ENCODE measurements at regions not wholly inside any gene's neighbourhood (a gene's known extent, or its start where the extent isn't known, plus 50 kb on each side); places are given as distances from the start of the nearest gene placed in this dataset.

- no peaks in the 10 kb centered on the region for H3K27me3 ChIP-seq (ENCODE audit: control insufficient read depth in 1 of 2, insufficient read depth in 2 of 2, low read length in 1 of 2)
- intact Hi-C loops (cut with DNase I) = no loop called here
- H3K36me3 ChIP-seq (ENCODE audit: control insufficient read depth in 1 of 2, insufficient read depth in 2 of 2, low read length in 1 of 2) = no peaks in the 10 kb centered on the region
- H3K27ac ChIP-seq (ENCODE audit: low read depth in 1 of 2, low read length in 2 of 2) = no peak overlapping the region
- no peaks in the 10 kb centered on the region for H3K4me1 ChIP-seq (ENCODE audit: control insufficient read depth in 1 of 2, insufficient read depth in 2 of 2, low read length in 2 of 2)
- H3K4me3 ChIP-seq (ENCODE audit: low read length in 2 of 2) = no peak overlapping the region
- 96% methylated on average over 22 of the region's 22 CpGs for WGBS, 2 donors
- DNase-seq = no peak
- no peak for ATAC-seq (ENCODE audit: low FRiP score)
- H3K9me3 ChIP-seq (ENCODE audit: control insufficient read depth, low read length) = no peaks in the 10 kb centered on the region
Measured at GRCh38 chr13:65844266-65844841, 1385.8 kb downstream of the PCDH9 start.

- no peak overlapping the region for H3K27ac ChIP-seq (ENCODE audit: low read depth in 1 of 2, low read length in 2 of 2)
- H3K4me3 ChIP-seq (ENCODE audit: low read length in 2 of 2) = no peak overlapping the region
- H3K36me3 ChIP-seq (ENCODE audit: control insufficient read depth in 1 of 2, insufficient read depth in 2 of 2, low read length in 1 of 2) = no peaks in the 10 kb centered on the region
- intact Hi-C loops (cut with DNase I) = no loop called here
- DNase-seq (no peak), ATAC-seq (ENCODE audit: low FRiP score) (no peak)
- H3K4me1 ChIP-seq (ENCODE audit: control insufficient read depth in 1 of 2, insufficient read depth in 2 of 2, low read length in 2 of 2) = no peaks in the 10 kb centered on the region
- H3K9me3 ChIP-seq (ENCODE audit: control insufficient read depth, low read length) = no peaks in the 10 kb centered on the region
- H3K27me3 ChIP-seq (ENCODE audit: control insufficient read depth in 1 of 2, insufficient read depth in 2 of 2, low read length in 1 of 2) = no peaks in the 10 kb centered on the region
- WGBS, 2 donors = 87 to 89% methylated on average over 13 of the region's 13 CpGs
Measured at GRCh38 chr13:65843314-65843731, 1386.8 kb downstream of the PCDH9 start.

- no peak overlapping the region for H3K4me3 ChIP-seq (ENCODE audit: low read length in 2 of 2)
- no peak for ATAC-seq (ENCODE audit: low FRiP score)
- H3K36me3 ChIP-seq (ENCODE audit: control insufficient read depth in 1 of 2, insufficient read depth in 2 of 2, low read length in 1 of 2) = no peaks in the 10 kb centered on the region
- no peaks in the 10 kb centered on the region for H3K4me1 ChIP-seq (ENCODE audit: control insufficient read depth in 1 of 2, insufficient read depth in 2 of 2, low read length in 2 of 2)
- 4 to 5% methylated on average over 3 of the region's 3 CpGs for WGBS, 2 donors
- no peak for DNase-seq
- no peak overlapping the region for H3K27ac ChIP-seq (ENCODE audit: low read depth in 1 of 2, low read length in 2 of 2)
- no peaks in the 10 kb centered on the region for H3K27me3 ChIP-seq (ENCODE audit: control insufficient read depth in 1 of 2, insufficient read depth in 2 of 2, low read length in 1 of 2)
- intact Hi-C loops (cut with DNase I) = no loop called here
- no peaks in the 10 kb centered on the region for H3K9me3 ChIP-seq (ENCODE audit: control insufficient read depth, low read length)
Measured at GRCh38 chr13:65841156-65841555, 1389.0 kb downstream of the PCDH9 start.

- Histone ChIP-seq H3K36me3 (ENCODE audit: control insufficient read depth in 1 of 2, insufficient read depth in 2 of 2, low read length in 1 of 2) (no peaks in the 10 kb centered on the region), H3K27me3 (ENCODE audit: control insufficient read depth in 1 of 2, insufficient read depth in 2 of 2, low read length in 1 of 2) (no peaks in the 10 kb centered on the region), H3K9me3 (ENCODE audit: control insufficient read depth, low read length) (no peaks in the 10 kb centered on the region), H3K4me1 (ENCODE audit: control insufficient read depth in 1 of 2, insufficient read depth in 2 of 2, low read length in 2 of 2) (no peaks in the 10 kb centered on the region), H3K4me3 (ENCODE audit: low read length in 2 of 2) (no peak overlapping the region), H3K27ac (ENCODE audit: low read depth in 1 of 2, low read length in 2 of 2) (no peak overlapping the region)
- intact Hi-C loops (cut with DNase I) = no loop called here
- DNase-seq (no peak), ATAC-seq (ENCODE audit: low FRiP score) (no peak)
Measured at GRCh38 chr13:65836066-65836465, 1394.1 kb downstream of the PCDH9 start.

DNA sequence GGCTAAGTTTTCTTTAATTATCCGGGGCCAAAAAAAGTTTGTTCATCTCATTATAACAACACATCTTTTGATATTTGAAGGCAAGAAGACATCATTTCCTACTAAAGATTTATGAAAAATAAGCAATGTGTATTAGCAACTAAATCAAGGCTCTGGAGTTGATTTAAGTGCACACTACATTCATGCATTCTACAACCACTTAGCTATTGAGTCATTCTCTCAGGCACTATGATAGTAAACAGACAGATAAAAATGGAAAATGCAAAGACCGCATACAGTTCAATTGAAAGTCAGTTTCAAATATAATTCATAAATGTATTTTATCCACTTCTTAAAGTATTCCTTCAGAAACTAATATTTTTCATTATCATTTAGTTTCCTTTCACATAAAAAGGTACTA, 1395.2 kb downstream of the PCDH9 start:
- no peak for ATAC-seq (ENCODE audit: low FRiP score)
- H3K27ac ChIP-seq (ENCODE audit: low read depth in 1 of 2, low read length in 2 of 2) = no peak overlapping the region
- peaks cover 2% of the 10 kb centered on the region for H3K9me3 ChIP-seq (ENCODE audit: control insufficient read depth, low read length)
- H3K4me1 ChIP-seq (ENCODE audit: control insufficient read depth in 1 of 2, insufficient read depth in 2 of 2, low read length in 2 of 2) = no peaks in the 10 kb centered on the region
- intact Hi-C loops (cut with DNase I) = no loop called here
- no peak for DNase-seq
- WGBS, 2 donors = 45 to 46% methylated on average over 2 of the region's 2 CpGs
- no peaks in the 10 kb centered on the region for H3K36me3 ChIP-seq (ENCODE audit: control insufficient read depth in 1 of 2, insufficient read depth in 2 of 2, low read length in 1 of 2)
- no peaks in the 10 kb centered on the region for H3K27me3 ChIP-seq (ENCODE audit: control insufficient read depth in 1 of 2, insufficient read depth in 2 of 2, low read length in 1 of 2)
- H3K4me3 ChIP-seq (ENCODE audit: low read length in 2 of 2) = no peak overlapping the region

GRCh38 chr13:65830411-65831205, 1399.5 kb downstream of the PCDH9 start:
- ATAC-seq (ENCODE audit: low FRiP score) (peak; percentile 15), DNase-seq (peak in 1 of 2 donors; percentile 59)
- H3K4me3 ChIP-seq (ENCODE audit: low read length in 2 of 2) = no peak overlapping the region
- intact Hi-C loops (cut with DNase I) = no loop called here
- H3K4me1 ChIP-seq (ENCODE audit: control insufficient read depth in 1 of 2, insufficient read depth in 2 of 2, low read length in 2 of 2) = no peaks in the 10 kb centered on the region
- WGBS, 2 donors = 76 to 84% methylated on average over 10 of the region's 10 CpGs
- no peaks in the 10 kb centered on the region for H3K27me3 ChIP-seq (ENCODE audit: control insufficient read depth in 1 of 2, insufficient read depth in 2 of 2, low read length in 1 of 2)
- peaks cover 2% of the 10 kb centered on the region for H3K9me3 ChIP-seq (ENCODE audit: control insufficient read depth, low read length)
- H3K36me3 ChIP-seq (ENCODE audit: control insufficient read depth in 1 of 2, insufficient read depth in 2 of 2, low read length in 1 of 2) = no peaks in the 10 kb centered on the region
- no peak overlapping the region for H3K27ac ChIP-seq (ENCODE audit: low read depth in 1 of 2, low read length in 2 of 2)

GRCh38 chr13:65829241-65830008, 1400.7 kb downstream of the PCDH9 start:
- WGBS, 2 donors = 91 to 92% methylated on average over 16 of the region's 16 CpGs
- intact Hi-C loops (cut with DNase I) = no loop called here
- no peaks in the 10 kb centered on the region for H3K27me3 ChIP-seq (ENCODE audit: control insufficient read depth in 1 of 2, insufficient read depth in 2 of 2, low read length in 1 of 2)
- H3K36me3 ChIP-seq (ENCODE audit: control insufficient read depth in 1 of 2, insufficient read depth in 2 of 2, low read length in 1 of 2) = no peaks in the 10 kb centered on the region
- H3K27ac ChIP-seq (ENCODE audit: low read depth in 1 of 2, low read length in 2 of 2) = no peak overlapping the region
- H3K4me3 ChIP-seq (ENCODE audit: low read length in 2 of 2) = no peak overlapping the region
- DNase-seq = peak in 1 of 2 donors; percentile 61
- peaks cover 2% of the 10 kb centered on the region for H3K9me3 ChIP-seq (ENCODE audit: control insufficient read depth, low read length)
- H3K4me1 ChIP-seq (ENCODE audit: control insufficient read depth in 1 of 2, insufficient read depth in 2 of 2, low read length in 2 of 2) = no peaks in the 10 kb centered on the region
- peak; percentile 48 for ATAC-seq (ENCODE audit: low FRiP score)

DNA sequence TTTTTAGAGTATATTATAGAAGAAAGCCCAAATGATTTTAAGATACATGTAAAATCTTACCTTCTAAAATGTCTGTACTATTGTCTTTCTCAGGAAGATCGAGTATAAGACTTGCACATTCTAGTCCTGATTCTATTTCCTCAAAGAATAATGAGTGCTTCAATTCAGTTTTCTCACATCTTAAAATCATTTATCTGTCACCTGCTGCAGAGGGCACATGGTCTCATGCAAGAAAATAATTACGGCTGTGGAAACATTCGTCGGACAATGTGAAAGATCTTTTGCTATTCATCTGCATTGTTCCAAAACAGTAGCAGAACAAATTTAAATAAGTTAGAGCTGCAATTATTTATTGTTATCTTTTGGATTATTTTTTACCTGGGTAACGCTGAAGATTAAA, 1403.5 kb downstream of the PCDH9 start:
- intact Hi-C loops (cut with DNase I) = no loop called here
- Histone ChIP-seq H3K36me3 (ENCODE audit: control insufficient read depth in 1 of 2, insufficient read depth in 2 of 2, low read length in 1 of 2) (no peaks in the 10 kb centered on the region), H3K9me3 (ENCODE audit: control insufficient read depth, low read length) (peaks cover 2% of the 10 kb centered on the region), H3K27me3 (ENCODE audit: control insufficient read depth in 1 of 2, insufficient read depth in 2 of 2, low read length in 1 of 2) (no peaks in the 10 kb centered on the region), H3K4me1 (ENCODE audit: control insufficient read depth in 1 of 2, insufficient read depth in 2 of 2, low read length in 2 of 2) (no peaks in the 10 kb centered on the region), H3K27ac (ENCODE audit: low read depth in 1 of 2, low read length in 2 of 2) (no peak overlapping the region), H3K4me3 (ENCODE audit: low read length in 2 of 2) (no peak overlapping the region)
- ATAC-seq (ENCODE audit: low FRiP score) = no peak
- WGBS, 2 donors = 53 to 67% methylated on average over 5 of the region's 5 CpGs
- DNase-seq = no peak
